HFFc6 (cell line): ENCODE measurements at regions not wholly inside any gene's neighbourhood (a gene's known extent, or its start where the extent isn't known, plus 50 kb on each side); places are given as distances from the start of the nearest gene placed in this dataset.

ENCODE experiments used
- DNase-seq: peaks from one replicate; pipeline ENCODE4 v3.0.0-alpha.2; 2018
- H3K27ac Mint-ChIP-seq: 2 replicates; pipeline ENCODE4 v1.8.0; 2020; ENCODE audit warnings: mild to moderate bottlenecking, mixed read lengths
- H3K27me3 Mint-ChIP-seq: 2 replicates; pipeline ENCODE4 v1.8.0; 2021; ENCODE audit warnings: mild to moderate bottlenecking, moderate library complexity, mixed read lengths; ENCODE audit not compliant: insufficient read depth
- H3K36me3 Mint-ChIP-seq: 2 replicates; pipeline ENCODE4 v1.8.0; 2021; ENCODE audit warnings: low read depth, mixed read lengths
- H3K4me1 Mint-ChIP-seq: 2 replicates; pipeline ENCODE4 v1.8.0; 2020; ENCODE audit warnings: low read depth, mixed read lengths
- H3K4me3 Mint-ChIP-seq: 2 replicates; pipeline ENCODE4 v1.8.0; 2020; ENCODE audit warnings: mild to moderate bottlenecking, moderate library complexity, mixed read lengths
- H3K9me3 Mint-ChIP-seq: 2 replicates; pipeline ENCODE4 v1.8.0; 2020; ENCODE audit warnings: mild to moderate bottlenecking, mixed read lengths
- TF ChIP-seq, protein P1 (sequence below): fragments of 200-600 bp; sonication (generic); IDR thresholded peaks from 2 replicates; pipeline ENCODE4 v1.5.0; 2021; ENCODE audit warnings: antibody characterized with exemption, mild to moderate bottlenecking

DNA sequence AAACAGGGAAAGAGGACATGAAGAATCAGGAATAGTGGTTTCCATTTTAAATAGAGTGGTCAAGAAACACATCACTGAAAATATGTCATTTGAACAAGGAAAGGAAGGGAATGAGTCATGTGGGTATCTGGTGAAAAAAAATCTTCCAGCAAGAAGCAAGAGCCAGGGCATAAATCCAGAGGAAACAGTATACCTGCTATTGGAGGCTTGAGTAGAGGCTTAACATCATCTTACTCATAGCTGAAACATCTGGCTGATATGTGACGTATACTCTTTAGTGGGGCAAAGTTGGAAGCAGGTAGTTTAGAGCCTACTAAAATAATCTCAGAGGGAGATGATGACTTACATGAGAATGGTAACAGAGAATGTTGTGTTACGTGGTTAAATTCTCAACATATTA lies 517.2 kb downstream of the CAAP1 start:
- H3K9me3 Mint-ChIP-seq, result no peaks in the 10 kb centered on the region; the same call in 1 of the 2 replicates
- H3K27ac Mint-ChIP-seq, result no peak overlapping the region
- TF ChIP-seq, protein P1, sequence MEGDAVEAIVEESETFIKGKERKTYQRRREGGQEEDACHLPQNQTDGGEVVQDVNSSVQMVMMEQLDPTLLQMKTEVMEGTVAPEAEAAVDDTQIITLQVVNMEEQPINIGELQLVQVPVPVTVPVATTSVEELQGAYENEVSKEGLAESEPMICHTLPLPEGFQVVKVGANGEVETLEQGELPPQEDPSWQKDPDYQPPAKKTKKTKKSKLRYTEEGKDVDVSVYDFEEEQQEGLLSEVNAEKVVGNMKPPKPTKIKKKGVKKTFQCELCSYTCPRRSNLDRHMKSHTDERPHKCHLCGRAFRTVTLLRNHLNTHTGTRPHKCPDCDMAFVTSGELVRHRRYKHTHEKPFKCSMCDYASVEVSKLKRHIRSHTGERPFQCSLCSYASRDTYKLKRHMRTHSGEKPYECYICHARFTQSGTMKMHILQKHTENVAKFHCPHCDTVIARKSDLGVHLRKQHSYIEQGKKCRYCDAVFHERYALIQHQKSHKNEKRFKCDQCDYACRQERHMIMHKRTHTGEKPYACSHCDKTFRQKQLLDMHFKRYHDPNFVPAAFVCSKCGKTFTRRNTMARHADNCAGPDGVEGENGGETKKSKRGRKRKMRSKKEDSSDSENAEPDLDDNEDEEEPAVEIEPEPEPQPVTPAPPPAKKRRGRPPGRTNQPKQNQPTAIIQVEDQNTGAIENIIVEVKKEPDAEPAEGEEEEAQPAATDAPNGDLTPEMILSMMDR, result no peak
- H3K36me3 Mint-ChIP-seq, result no peaks in the 10 kb centered on the region
- DNase-seq, result peak; percentile 38
- H3K4me3 Mint-ChIP-seq, result no peak overlapping the region
- peaks cover 6% of the 10 kb centered on the region; the same call in 1 of the 2 replicates for H3K4me1 Mint-ChIP-seq
- no peaks in the 10 kb centered on the region for H3K27me3 Mint-ChIP-seq

DNA sequence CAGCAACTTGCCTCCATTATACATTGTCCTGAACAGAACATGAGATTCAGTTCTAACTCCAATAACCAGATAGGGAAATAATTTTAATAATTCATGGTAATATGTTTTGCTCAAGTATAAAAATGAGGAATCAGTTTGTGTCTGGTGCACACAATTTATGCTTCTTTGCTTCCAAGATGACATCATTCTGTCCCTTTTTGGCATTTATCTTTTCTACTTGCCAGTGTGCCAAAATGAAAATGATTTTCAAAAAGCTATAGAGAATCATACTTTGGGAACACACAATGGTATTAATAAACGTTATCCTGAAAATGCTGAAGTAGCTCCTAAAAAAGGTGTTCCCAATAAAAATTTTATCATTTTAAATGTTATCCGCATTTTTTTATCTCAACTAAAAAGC lies 519.0 kb downstream of the CAAP1 start:
- H3K4me3 Mint-ChIP-seq, result no peak overlapping the region
- no peaks in the 10 kb centered on the region for H3K36me3 Mint-ChIP-seq
- TF ChIP-seq, protein P1, result no peak
- no peaks in the 10 kb centered on the region; the same call in 1 of the 2 replicates for H3K9me3 Mint-ChIP-seq
- H3K27ac Mint-ChIP-seq, result no peak overlapping the region
- H3K27me3 Mint-ChIP-seq, result no peaks in the 10 kb centered on the region; the same call in none of the 2 replicates
- H3K4me1 Mint-ChIP-seq, result peaks cover 12% of the 10 kb centered on the region; the same call in 1 of the 2 replicates
- no peak for DNase-seq

DNA sequence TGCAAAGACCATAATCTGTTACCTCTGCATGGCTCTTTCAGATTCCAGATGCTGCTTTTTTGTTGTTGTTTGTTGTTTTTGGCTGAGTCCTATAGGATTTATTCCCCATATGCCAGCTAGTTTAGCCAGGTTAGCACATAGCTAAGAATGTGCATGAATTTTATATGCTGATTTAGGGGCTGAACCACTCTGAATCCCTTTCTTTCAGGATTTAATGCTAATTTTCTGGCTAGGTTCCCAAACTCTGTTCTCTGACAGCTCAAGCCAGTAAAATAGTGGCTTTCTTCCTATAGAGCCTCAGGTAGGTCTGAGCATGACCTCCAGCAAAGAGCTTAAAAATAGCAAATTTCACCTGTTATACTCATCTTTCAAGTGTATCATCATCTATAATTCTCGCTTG lies 521.4 kb downstream of the CAAP1 start:
- no peak overlapping the region for H3K4me3 Mint-ChIP-seq
- H3K4me1 Mint-ChIP-seq, result peaks cover 12% of the 10 kb centered on the region; the same call in 1 of the 2 replicates
- no peaks in the 10 kb centered on the region; the same call in 1 of the 2 replicates for H3K9me3 Mint-ChIP-seq
- H3K27me3 Mint-ChIP-seq, result no peaks in the 10 kb centered on the region; the same call in none of the 2 replicates
- TF ChIP-seq, protein P1, result no peak
- H3K27ac Mint-ChIP-seq, result no peak overlapping the region
- no peak for DNase-seq
- H3K36me3 Mint-ChIP-seq, result no peaks in the 10 kb centered on the region

- Mint-ChIP-seq H3K4me1 (peaks cover 6% of the 10 kb centered on the region; the same call in 1 of the 2 replicates), H3K27ac (peak overlapping the region; percentile 1; the same call in 1 of the 2 replicates), H3K4me3 (no peak overlapping the region; the same call in 1 of the 2 replicates), H3K27me3 (no peaks in the 10 kb centered on the region; the same call in none of the 2 replicates), H3K36me3 (no peaks in the 10 kb centered on the region), H3K9me3 (no peaks in the 10 kb centered on the region; the same call in 1 of the 2 replicates)
- TF ChIP-seq, protein P1, result no peak
- peak; percentile 72 for DNase-seq
Observed at GRCh38 chr9:26369093-26369492, 523.5 kb downstream of the CAAP1 start.

- no peak for DNase-seq
- H3K4me3 Mint-ChIP-seq, result no peak overlapping the region
- H3K4me1 Mint-ChIP-seq, result peaks cover 6% of the 10 kb centered on the region; the same call in 1 of the 2 replicates
- H3K36me3 Mint-ChIP-seq, result no peaks in the 10 kb centered on the region
- TF ChIP-seq, protein P1, result no peak
- H3K9me3 Mint-ChIP-seq, result no peaks in the 10 kb centered on the region; the same call in 1 of the 2 replicates
- no peaks in the 10 kb centered on the region; the same call in none of the 2 replicates for H3K27me3 Mint-ChIP-seq
- H3K27ac Mint-ChIP-seq, result no peak overlapping the region
Observed at GRCh38 chr9:26368241-26368640, 524.4 kb downstream of the CAAP1 start.
